Activated CD4-positive, alpha-beta T cell treated with anti-CD3 and anti-CD28 coated beads, Interleukin-2, amount 10 ng/mL, durations not matched to agents 24 days and 14 days (primary cell): ENCODE measurements at regions not wholly inside any gene's neighbourhood (a gene's known extent, or its start where the extent isn't known, plus 50 kb on each side); places are given as distances from the start of the nearest gene placed in this dataset.

Source experiments
- DNase-seq: peaks from one replicate; pipeline ENCODE4 v3.0.0; 2022
- H3K27ac Mint-ChIP-seq: one replicate; pipeline ENCODE4 v1.8.0; 2022; ENCODE audit warnings: mild to moderate bottlenecking, mixed read lengths
- H3K27me3 Mint-ChIP-seq: one replicate; pipeline ENCODE4 v1.8.0; 2022; ENCODE audit warnings: mixed read lengths
- H3K36me3 Mint-ChIP-seq: one replicate; pipeline ENCODE4 v1.8.0; 2022; ENCODE audit warnings: low read depth, mild to moderate bottlenecking, mixed read lengths
- H3K4me1 Mint-ChIP-seq: one replicate; pipeline ENCODE4 v1.8.0; 2021; ENCODE audit warnings: mixed read lengths
- H3K4me3 Mint-ChIP-seq: one replicate; pipeline ENCODE4 v1.8.0; 2022; ENCODE audit warnings: mild to moderate bottlenecking, moderate library complexity, mixed read lengths
- H3K9me3 Mint-ChIP-seq: one replicate; pipeline ENCODE4 v1.8.0; 2021; ENCODE audit warnings: mixed read lengths
- intact Hi-C: fragments of 100-400 bp; cut with micrococcal nuclease; formaldehyde crosslinking; loops from one replicate; pipeline ENCODE4 v1.15.1; 2023

GRCh38 chr1:80384083-80384830 is 1377.7 kb upstream of the ADGRL4 start:
- H3K27ac Mint-ChIP-seq = no peak overlapping the region
- intact Hi-C loops = no loop called here
- peaks cover 3% of the 10 kb centered on the region for H3K9me3 Mint-ChIP-seq
- no peaks in the 10 kb centered on the region for H3K27me3 Mint-ChIP-seq
- no peak for DNase-seq
- no peaks in the 10 kb centered on the region for H3K36me3 Mint-ChIP-seq
- H3K4me3 Mint-ChIP-seq = no peak overlapping the region
- no peaks in the 10 kb centered on the region for H3K4me1 Mint-ChIP-seq

- DNase-seq = no peak
- Mint-ChIP-seq H3K9me3 (no peaks in the 10 kb centered on the region), H3K27me3 (no peaks in the 10 kb centered on the region), H3K27ac (no peak overlapping the region), H3K4me3 (no peak overlapping the region), H3K36me3 (no peaks in the 10 kb centered on the region), H3K4me1 (no peaks in the 10 kb centered on the region)
- intact Hi-C loops = no loop called here
Observed at GRCh38 chr1:80375662-80376061, 1369.1 kb upstream of the ADGRL4 start.

GRCh38 chr1:80375109-80375508 is 1368.6 kb upstream of the ADGRL4 start:
- DNase-seq = no peak
- H3K27ac Mint-ChIP-seq = no peak overlapping the region
- intact Hi-C loops = no loop called here
- no peak overlapping the region for H3K4me3 Mint-ChIP-seq
- no peaks in the 10 kb centered on the region for H3K4me1 Mint-ChIP-seq
- H3K36me3 Mint-ChIP-seq = no peaks in the 10 kb centered on the region
- H3K9me3 Mint-ChIP-seq = no peaks in the 10 kb centered on the region
- no peaks in the 10 kb centered on the region for H3K27me3 Mint-ChIP-seq

GRCh38 chr1:80369780-80370179 is 1363.2 kb upstream of the ADGRL4 start:
- H3K36me3 Mint-ChIP-seq = no peaks in the 10 kb centered on the region
- H3K27ac Mint-ChIP-seq = no peak overlapping the region
- no peak overlapping the region for H3K4me3 Mint-ChIP-seq
- H3K4me1 Mint-ChIP-seq = no peaks in the 10 kb centered on the region
- no peak for DNase-seq
- H3K27me3 Mint-ChIP-seq = no peaks in the 10 kb centered on the region
- peaks cover 3% of the 10 kb centered on the region for H3K9me3 Mint-ChIP-seq
- intact Hi-C loops = no loop called here

GRCh38 chr1:80367058-80367457 is 1360.5 kb upstream of the ADGRL4 start:
- Mint-ChIP-seq H3K27me3 (no peaks in the 10 kb centered on the region), H3K4me3 (no peak overlapping the region), H3K36me3 (no peaks in the 10 kb centered on the region), H3K9me3 (peaks cover 3% of the 10 kb centered on the region), H3K4me1 (no peaks in the 10 kb centered on the region), H3K27ac (no peak overlapping the region)
- no peak for DNase-seq
- intact Hi-C loops = no loop called here

- Mint-ChIP-seq H3K9me3 (peaks cover 3% of the 10 kb centered on the region), H3K27ac (no peak overlapping the region), H3K27me3 (no peaks in the 10 kb centered on the region), H3K4me3 (no peak overlapping the region), H3K4me1 (no peaks in the 10 kb centered on the region), H3K36me3 (no peaks in the 10 kb centered on the region)
- intact Hi-C loops = no loop called here
- DNase-seq = no peak
Observed at GRCh38 chr1:80365359-80366021, 1359.0 kb upstream of the ADGRL4 start.

GRCh38 chr1:80363689-80364475 is 1357.4 kb upstream of the ADGRL4 start:
- H3K4me1 Mint-ChIP-seq = no peaks in the 10 kb centered on the region
- H3K36me3 Mint-ChIP-seq = no peaks in the 10 kb centered on the region
- DNase-seq = no peak
- H3K27me3 Mint-ChIP-seq = no peaks in the 10 kb centered on the region
- H3K27ac Mint-ChIP-seq = no peak overlapping the region
- intact Hi-C loops = no loop called here
- H3K4me3 Mint-ChIP-seq = no peak overlapping the region
- peaks cover 3% of the 10 kb centered on the region for H3K9me3 Mint-ChIP-seq

GRCh38 chr1:80359666-80360065 is 1353.1 kb upstream of the ADGRL4 start:
- no peaks in the 10 kb centered on the region for H3K27me3 Mint-ChIP-seq
- H3K9me3 Mint-ChIP-seq = no peaks in the 10 kb centered on the region
- no peaks in the 10 kb centered on the region for H3K36me3 Mint-ChIP-seq

GRCh38 chr1:80349218-80349617 is 1342.7 kb upstream of the ADGRL4 start:
- Mint-ChIP-seq H3K36me3 (no peaks in the 10 kb centered on the region), H3K27ac (no peak overlapping the region), H3K4me1 (no peaks in the 10 kb centered on the region), H3K27me3 (no peaks in the 10 kb centered on the region), H3K4me3 (no peak overlapping the region), H3K9me3 (peaks cover 4% of the 10 kb centered on the region)
- DNase-seq = no peak
- intact Hi-C loops = no loop called here

More at GRCh38 chr1:80359666-80360065, 1353.1 kb upstream of the ADGRL4 start:
- intact Hi-C loops = no loop called here
- DNase-seq = no peak
- no peak overlapping the region for H3K4me3 Mint-ChIP-seq
- no peaks in the 10 kb centered on the region for H3K4me1 Mint-ChIP-seq
- H3K27ac Mint-ChIP-seq = no peak overlapping the region

GRCh38 chr1:80341021-80341420 is 1334.5 kb upstream of the ADGRL4 start:
- no peak for DNase-seq

GRCh38 chr1:80318108-80318507 is 1311.6 kb upstream of the ADGRL4 start:
- Mint-ChIP-seq H3K4me1 (no peaks in the 10 kb centered on the region), H3K4me3 (no peak overlapping the region), H3K9me3 (peaks cover 3% of the 10 kb centered on the region), H3K36me3 (no peaks in the 10 kb centered on the region), H3K27me3 (no peaks in the 10 kb centered on the region), H3K27ac (no peak overlapping the region)
- intact Hi-C loops = no loop called here
- DNase-seq = no peak

More at GRCh38 chr1:80341021-80341420, 1334.5 kb upstream of the ADGRL4 start:
- intact Hi-C loops = no loop called here
- Mint-ChIP-seq H3K36me3 (no peaks in the 10 kb centered on the region), H3K4me1 (no peaks in the 10 kb centered on the region), H3K27me3 (no peaks in the 10 kb centered on the region), H3K27ac (no peak overlapping the region), H3K4me3 (no peak overlapping the region), H3K9me3 (peaks cover 6% of the 10 kb centered on the region)

- intact Hi-C loops = no loop called here
- no peak overlapping the region for H3K27ac Mint-ChIP-seq
- no peak overlapping the region for H3K4me3 Mint-ChIP-seq
- H3K36me3 Mint-ChIP-seq = no peaks in the 10 kb centered on the region
- no peaks in the 10 kb centered on the region for H3K27me3 Mint-ChIP-seq
- DNase-seq = no peak
- peaks cover 3% of the 10 kb centered on the region for H3K9me3 Mint-ChIP-seq
- H3K4me1 Mint-ChIP-seq = no peaks in the 10 kb centered on the region
Observed at GRCh38 chr1:80310703-80311245, 1304.2 kb upstream of the ADGRL4 start.

GRCh38 chr1:80305466-80305865 is 1298.9 kb upstream of the ADGRL4 start:
- intact Hi-C loops = no loop called here
- Mint-ChIP-seq H3K4me3 (no peak overlapping the region), H3K36me3 (no peaks in the 10 kb centered on the region), H3K27ac (no peak overlapping the region), H3K27me3 (no peaks in the 10 kb centered on the region), H3K4me1 (no peaks in the 10 kb centered on the region), H3K9me3 (peaks cover 3% of the 10 kb centered on the region)
- DNase-seq = no peak

- H3K27ac Mint-ChIP-seq = no peak overlapping the region
- no peaks in the 10 kb centered on the region for H3K9me3 Mint-ChIP-seq
- intact Hi-C loops = no loop called here
- no peak overlapping the region for H3K4me3 Mint-ChIP-seq
- H3K27me3 Mint-ChIP-seq = no peaks in the 10 kb centered on the region
- no peak for DNase-seq
- H3K4me1 Mint-ChIP-seq = no peaks in the 10 kb centered on the region
- H3K36me3 Mint-ChIP-seq = no peaks in the 10 kb centered on the region
Observed at GRCh38 chr1:80293818-80294217, 1287.3 kb upstream of the ADGRL4 start.
